Bronchial epithelial cell (primary cell): ENCODE measurements at regions not wholly inside any gene's neighbourhood (a gene's known extent, or its start where the extent isn't known, plus 50 kb on each side); places are given as distances from the start of the nearest gene placed in this dataset.

Experiments
- DNase-seq: peaks from one replicate; pipeline ENCODE4 v3.0.0-alpha.2; 2010; ENCODE audit warnings: low read depth
- FAIRE-seq: peaks from 2 replicates; lab custom pipeline; 2011; peaks lifted over from hg19 to GRCh38; lab: Jason Lieb, UNC
- H3K27me3 ChIP-seq: 2 replicates; pipeline ENCODE4 v1.5.1; 2011; ENCODE audit warnings: low read length; ENCODE audit not compliant: control insufficient read depth, insufficient read depth
- H3K36me3 ChIP-seq: 2 replicates; pipeline ENCODE4 v1.5.1; 2011; ENCODE audit warnings: low read length; ENCODE audit not compliant: control insufficient read depth, insufficient read depth
- H3K4me3 ChIP-seq: 2 replicates; pipeline ENCODE4 v1.5.1; 2011; ENCODE audit warnings: mild to moderate bottlenecking, low read depth, low read length, control low read depth
- TF ChIP-seq, protein P1 (sequence below): IDR thresholded peaks from 2 replicates; pipeline ENCODE4 v1.5.1; 2011; ENCODE audit warnings: mild to moderate bottlenecking, moderate library complexity, low read length, control low read depth, inconsistent platforms; ENCODE audit not compliant: insufficient read depth, severe bottlenecking

DNA sequence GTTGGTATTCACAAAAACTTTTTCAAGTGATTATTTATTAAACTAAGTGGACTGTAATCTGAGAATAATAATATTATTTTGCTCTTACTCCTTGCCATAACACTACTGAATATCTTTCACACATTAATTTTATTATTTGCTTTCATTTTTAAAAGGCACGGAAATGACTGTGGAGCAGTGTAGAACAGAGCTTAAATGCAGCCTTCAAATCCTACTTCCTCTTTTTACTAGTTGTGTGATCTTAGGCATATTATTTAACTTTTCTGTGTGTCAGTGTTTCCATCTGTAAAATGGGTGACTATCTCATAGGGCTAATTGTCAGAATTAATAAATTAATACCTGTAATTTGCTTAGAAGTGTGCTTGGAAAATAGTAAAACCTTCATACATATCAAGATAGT lies 55.5 kb upstream of the SLC8A1 start:
- FAIRE-seq (no peak), DNase-seq (no peak)
- no peaks in the 10 kb centered on the region for H3K27me3 ChIP-seq
- no peaks in the 10 kb centered on the region for H3K36me3 ChIP-seq
- TF ChIP-seq, protein P1, sequence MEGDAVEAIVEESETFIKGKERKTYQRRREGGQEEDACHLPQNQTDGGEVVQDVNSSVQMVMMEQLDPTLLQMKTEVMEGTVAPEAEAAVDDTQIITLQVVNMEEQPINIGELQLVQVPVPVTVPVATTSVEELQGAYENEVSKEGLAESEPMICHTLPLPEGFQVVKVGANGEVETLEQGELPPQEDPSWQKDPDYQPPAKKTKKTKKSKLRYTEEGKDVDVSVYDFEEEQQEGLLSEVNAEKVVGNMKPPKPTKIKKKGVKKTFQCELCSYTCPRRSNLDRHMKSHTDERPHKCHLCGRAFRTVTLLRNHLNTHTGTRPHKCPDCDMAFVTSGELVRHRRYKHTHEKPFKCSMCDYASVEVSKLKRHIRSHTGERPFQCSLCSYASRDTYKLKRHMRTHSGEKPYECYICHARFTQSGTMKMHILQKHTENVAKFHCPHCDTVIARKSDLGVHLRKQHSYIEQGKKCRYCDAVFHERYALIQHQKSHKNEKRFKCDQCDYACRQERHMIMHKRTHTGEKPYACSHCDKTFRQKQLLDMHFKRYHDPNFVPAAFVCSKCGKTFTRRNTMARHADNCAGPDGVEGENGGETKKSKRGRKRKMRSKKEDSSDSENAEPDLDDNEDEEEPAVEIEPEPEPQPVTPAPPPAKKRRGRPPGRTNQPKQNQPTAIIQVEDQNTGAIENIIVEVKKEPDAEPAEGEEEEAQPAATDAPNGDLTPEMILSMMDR = no peak
- H3K4me3 ChIP-seq = no peak overlapping the region

DNA sequence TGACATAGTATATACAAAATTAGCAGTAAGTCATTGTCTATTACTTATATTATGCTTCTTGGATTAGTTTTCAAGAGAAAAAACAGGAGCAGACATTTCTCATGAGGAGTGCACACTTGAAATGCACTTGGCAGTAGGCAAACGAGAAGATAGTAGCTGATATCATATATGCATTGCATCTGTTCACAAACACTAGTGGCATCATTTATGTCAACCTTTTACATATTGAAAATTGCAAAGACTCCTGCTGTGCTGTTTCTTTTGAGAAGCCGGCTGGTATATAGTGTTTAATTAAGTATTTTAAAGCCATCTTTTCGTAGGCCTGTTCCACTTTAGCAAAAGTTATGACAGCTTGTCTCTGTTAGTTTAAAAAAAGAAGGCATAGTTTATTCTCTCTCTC lies 58.4 kb upstream of the SLC8A1 start:
- Histone ChIP-seq H3K36me3 (no peaks in the 10 kb centered on the region), H3K4me3 (no peak overlapping the region), H3K27me3 (no peaks in the 10 kb centered on the region)
- no peak for DNase-seq
- TF ChIP-seq, protein P1 = no peak
- no peak for FAIRE-seq

DNA sequence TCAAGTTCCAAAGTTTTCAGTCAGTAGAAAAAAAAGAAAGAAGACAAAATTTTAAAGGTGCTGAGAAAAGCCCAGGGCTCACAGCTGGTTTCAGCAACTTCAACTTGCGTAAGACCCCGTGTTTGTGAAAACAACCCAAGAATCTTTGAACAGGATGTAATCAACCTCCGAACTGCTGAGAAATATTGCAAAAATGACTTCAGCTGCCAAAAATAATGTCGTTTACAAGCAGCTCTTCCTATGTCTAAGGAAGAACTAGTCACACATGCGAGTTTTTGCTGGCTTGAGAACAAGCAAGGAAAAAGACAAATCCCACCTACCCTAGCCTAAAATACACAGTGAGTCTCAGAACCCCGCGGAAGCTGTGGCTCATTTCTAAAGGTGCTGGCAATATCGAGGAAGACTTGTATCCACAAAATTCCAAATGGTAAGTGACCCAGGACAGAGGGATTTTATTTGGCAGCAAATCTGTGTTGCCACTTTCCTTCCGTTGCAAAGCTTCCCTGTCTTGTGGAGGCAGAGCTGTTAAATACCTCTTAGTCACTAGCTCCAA lies 59.8 kb upstream of the SLC8A1 start:
- no peak for DNase-seq
- Histone ChIP-seq H3K4me3 (no peak overlapping the region), H3K36me3 (no peaks in the 10 kb centered on the region), H3K27me3 (no peaks in the 10 kb centered on the region)
- no peak for FAIRE-seq
- TF ChIP-seq, protein P1 = no peak

DNA sequence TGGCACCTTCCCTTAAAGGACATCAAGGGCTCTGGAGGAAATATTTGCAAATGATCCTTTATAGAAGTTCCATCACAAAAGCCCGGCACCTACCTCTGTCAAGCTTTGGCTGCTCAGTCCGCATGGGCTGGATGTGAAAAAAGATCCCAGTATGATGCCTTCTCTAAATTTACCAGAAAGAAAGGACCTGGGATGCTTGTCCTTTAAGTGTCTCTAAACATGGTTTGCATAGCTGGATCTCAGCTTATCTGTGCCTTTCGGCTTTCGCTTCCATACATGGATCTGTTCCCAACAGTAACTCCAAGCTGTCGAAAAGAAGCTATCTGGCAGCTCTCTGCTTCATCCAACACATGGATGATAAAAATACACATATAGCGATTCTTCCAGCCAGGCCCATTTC lies 60.4 kb upstream of the SLC8A1 start:
- FAIRE-seq (no peak), DNase-seq (no peak)
- no peaks in the 10 kb centered on the region for H3K36me3 ChIP-seq
- H3K27me3 ChIP-seq = no peaks in the 10 kb centered on the region
- TF ChIP-seq, protein P1 = no peak
- no peak overlapping the region for H3K4me3 ChIP-seq

DNA sequence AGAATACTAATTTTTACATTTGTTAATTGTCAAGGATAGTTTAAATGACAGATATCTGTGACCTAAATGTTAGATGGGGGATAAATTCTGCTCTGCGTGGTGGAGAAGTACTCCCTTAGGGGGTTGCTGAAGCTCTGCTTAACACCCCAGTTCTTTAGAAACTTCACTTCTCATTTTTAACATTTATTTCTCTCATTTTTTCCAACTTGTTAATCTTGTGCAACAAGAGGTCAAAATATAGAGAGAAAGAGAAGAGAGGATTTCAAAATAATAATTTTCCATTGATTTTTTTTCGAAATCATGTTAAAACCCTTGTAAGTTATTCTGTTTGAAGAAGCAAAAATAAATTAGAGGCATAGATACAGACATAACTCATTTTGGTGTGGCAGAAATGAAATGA lies 61.3 kb upstream of the SLC8A1 start:
- FAIRE-seq = no peak
- H3K27me3 ChIP-seq = no peaks in the 10 kb centered on the region
- H3K4me3 ChIP-seq = no peak overlapping the region
- DNase-seq = no peak
- TF ChIP-seq, protein P1 = no peak
- H3K36me3 ChIP-seq = no peaks in the 10 kb centered on the region

DNA sequence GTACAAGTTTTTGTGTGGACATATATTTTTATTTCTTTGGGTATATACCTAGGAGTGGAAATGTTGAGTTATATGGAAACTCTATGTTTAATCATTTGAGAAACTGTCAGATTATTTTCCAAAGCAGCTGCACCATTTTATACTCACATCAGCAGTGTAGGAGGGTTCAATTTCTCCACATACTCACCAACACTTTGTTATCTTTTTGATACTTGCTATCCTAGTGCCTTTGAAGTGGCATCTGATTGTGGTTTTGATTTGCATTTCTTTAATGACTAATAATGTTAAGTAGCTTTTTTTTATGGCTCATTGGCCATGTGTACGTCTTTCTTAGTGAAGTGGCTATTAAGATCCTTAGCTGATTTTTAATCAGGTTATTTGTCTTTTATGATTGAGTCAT lies 64.7 kb upstream of the SLC8A1 start:
- DNase-seq = no peak
- no peak overlapping the region for H3K4me3 ChIP-seq
- no peaks in the 10 kb centered on the region for H3K27me3 ChIP-seq
- H3K36me3 ChIP-seq = no peaks in the 10 kb centered on the region
- TF ChIP-seq, protein P1 = no peak
- no peak for FAIRE-seq
